Adrenal gland (tissue), 5 donors: ENCODE measurements at regions not wholly inside any gene's neighbourhood (a gene's known extent, or its start where the extent isn't known, plus 50 kb on each side); places are given as distances from the start of the nearest gene placed in this dataset.

Experiments used
- CTCF ChIP-seq, 6 experiments: fragments of 450-650 bp in 4 of 6; fragments of 200-600 bp in 2 of 6; sonication (generic) in 1 of 6; IDR thresholded peaks; 1 replicate in 5 of 6; 2 replicates in 1 of 6; pipeline versions ENCODE4 v1.5.1 to v1.8.0; 2016 to 2021; ENCODE audit warnings: antibody characterized with exemption in 6 of 6, mild to moderate bottlenecking in 2 of 6, moderate library complexity in 1 of 6
- POLR2A ChIP-seq, 2 donors: fragments of 450-650 bp; IDR thresholded peaks; one replicate each; pipeline ENCODE4 v1.6.1; 2017; ENCODE audit warnings: antibody characterized with exemption in 2 of 2, mild to moderate bottlenecking in 2 of 2, moderate library complexity in 1 of 2
- donor health status: DM: no; HTN: no; CAD: no.

GRCh38 chr17:5675625-5676421, 91.5 kb upstream of the NLRP1 start:
- TF ChIP-seq CTCF (IDR thresholded peaks at IDR 0.05) (no peak), POLR2A (IDR thresholded peaks at IDR 0.05) (no peak)
